Fibroblast of villous mesenchyme (primary cell): ENCODE measurements at regions not wholly inside any gene's neighbourhood (a gene's known extent, or its start where the extent isn't known, plus 50 kb on each side); places are given as distances from the start of the nearest gene placed in this dataset.
A peak's percentile ranks its signal among the peaks of the same experiment; 100 is the strongest.

Experiments used
- DNase-seq: peaks from one replicate; pipeline ENCODE4 v3.0.0-alpha.2; 2010; ENCODE audit warnings: low read depth
- H3K4me3 ChIP-seq: 2 replicates; pipeline ENCODE4 v1.5.1; 2011; ENCODE audit warnings: low read depth, mild to moderate bottlenecking, low read length
- CTCF ChIP-seq: IDR thresholded peaks from 2 replicates; pipeline ENCODE4 v1.5.1; 2012; ENCODE audit warnings: low read depth, mild to moderate bottlenecking, low read length; ENCODE audit not compliant: insufficient read depth

GRCh38 chr2:183232161-183232865 lies 108.1 kb downstream of the NUP35 start:
- no peak for TF ChIP-seq CTCF
- DNase-seq = peak; percentile 67
- no peak overlapping the region for H3K4me3 ChIP-seq

GRCh38 chr2:183242937-183243336 lies 118.7 kb downstream of the NUP35 start:
- DNase-seq = no peak
- H3K4me3 ChIP-seq = no peak overlapping the region
- no peak for TF ChIP-seq CTCF

GRCh38 chr2:183243758-183244157 lies 119.5 kb downstream of the NUP35 start:
- H3K4me3 ChIP-seq = no peak overlapping the region
- no peak for DNase-seq
- no peak for TF ChIP-seq CTCF

GRCh38 chr2:183244300-183244844 lies 120.1 kb downstream of the NUP35 start:
- no peak overlapping the region for H3K4me3 ChIP-seq
- DNase-seq = no peak
- TF ChIP-seq CTCF = no peak

GRCh38 chr2:183248866-183249567 lies 124.8 kb downstream of the NUP35 start:
- peak; percentile 27 for DNase-seq

GRCh38 chr2:183250061-183250460 lies 125.8 kb downstream of the NUP35 start:
- no peak overlapping the region for H3K4me3 ChIP-seq
- TF ChIP-seq CTCF = no peak
- DNase-seq = no peak

More at GRCh38 chr2:183248866-183249567, 124.8 kb downstream of the NUP35 start:
- H3K4me3 ChIP-seq = no peak overlapping the region
- peak; percentile 49 for TF ChIP-seq CTCF
